GM18502 (cell line): ENCODE measurements at regions not wholly inside any gene's neighbourhood (a gene's known extent, or its start where the extent isn't known, plus 50 kb on each side); places are given as distances from the start of the nearest gene placed in this dataset.

Experiments used
- ATAC-seq: cut with Tn5 transposase; IDR thresholded peaks from one replicate; pipeline ENCODE4 v1.9.1; 2021; ENCODE audit warnings: mild to moderate bottlenecking; ENCODE audit not compliant: unreplicated experiment, poor library complexity

DNA sequence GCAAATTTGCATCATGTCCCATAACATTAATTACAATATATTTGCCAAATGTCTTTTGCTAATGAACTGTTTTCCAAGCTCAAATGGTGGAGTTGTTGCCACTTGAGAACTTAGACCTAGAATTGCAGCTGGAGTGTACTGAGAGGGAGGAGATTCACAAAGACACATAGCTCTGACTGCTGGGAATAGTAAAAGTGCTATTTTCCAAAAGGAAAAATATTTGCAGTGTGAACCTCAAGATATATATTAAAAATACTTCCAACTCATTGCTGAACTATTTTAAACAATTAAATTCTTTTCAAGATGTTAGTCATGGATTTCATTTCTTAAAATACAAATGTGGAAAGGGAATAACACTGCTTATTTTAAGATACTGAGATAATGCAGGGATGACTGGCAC is 666.8 kb upstream of the ARPP21 start:
- ATAC-seq, result no peak

- ATAC-seq, result no peak
Measured at GRCh38 chr3:34973586-34973985, 665.7 kb upstream of the ARPP21 start.

DNA sequence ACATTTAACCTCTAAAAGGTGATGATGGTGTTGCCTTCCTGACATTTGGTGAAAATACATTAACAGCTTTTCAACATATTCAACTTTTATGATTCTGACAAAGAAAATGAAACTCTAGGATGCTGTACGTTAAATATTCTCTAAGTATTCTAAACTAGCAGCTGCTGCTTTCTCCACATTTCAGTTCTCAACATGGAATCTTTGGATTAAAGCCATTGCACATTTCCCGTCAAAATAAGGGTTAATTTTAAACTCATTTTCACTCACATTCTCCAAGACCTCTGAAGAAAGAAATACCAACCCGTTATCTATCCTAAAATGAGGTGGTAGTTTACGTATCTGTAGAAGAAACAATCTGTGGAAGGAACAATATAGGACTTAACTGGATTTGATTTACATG is 655.7 kb upstream of the ARPP21 start:
- no peak for ATAC-seq

DNA sequence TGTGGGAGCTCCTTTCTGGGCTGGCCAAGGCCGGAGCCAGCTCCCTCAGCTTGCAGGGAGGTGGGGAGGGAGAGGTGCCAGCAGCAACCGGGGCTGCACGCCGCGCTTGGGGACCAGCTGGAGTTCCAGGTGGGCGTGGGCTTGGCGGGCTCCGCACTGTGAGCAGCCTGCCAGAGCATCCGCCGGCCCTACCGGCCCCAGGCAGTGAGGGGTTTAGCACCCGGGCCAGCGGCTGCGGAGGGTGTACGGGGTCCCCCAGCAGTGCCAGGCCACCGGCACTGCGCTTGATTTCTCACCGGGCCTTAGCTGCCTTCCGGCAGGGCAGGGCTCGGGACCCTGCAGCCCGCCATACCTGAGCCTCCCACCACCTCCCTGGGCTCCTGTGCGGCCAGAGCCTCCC is 651.0 kb upstream of the ARPP21 start:
- no peak for ATAC-seq

GRCh38 chr3:34995796-34996430 is 643.4 kb upstream of the ARPP21 start:
- no peak for ATAC-seq

GRCh38 chr3:34998902-34999301 is 640.4 kb upstream of the ARPP21 start:
- ATAC-seq, result no peak

GRCh38 chr3:35012214-35012613 is 627.1 kb upstream of the ARPP21 start:
- ATAC-seq, result no peak

GRCh38 chr3:35028157-35028556 is 611.2 kb upstream of the ARPP21 start:
- ATAC-seq, result no peak

DNA sequence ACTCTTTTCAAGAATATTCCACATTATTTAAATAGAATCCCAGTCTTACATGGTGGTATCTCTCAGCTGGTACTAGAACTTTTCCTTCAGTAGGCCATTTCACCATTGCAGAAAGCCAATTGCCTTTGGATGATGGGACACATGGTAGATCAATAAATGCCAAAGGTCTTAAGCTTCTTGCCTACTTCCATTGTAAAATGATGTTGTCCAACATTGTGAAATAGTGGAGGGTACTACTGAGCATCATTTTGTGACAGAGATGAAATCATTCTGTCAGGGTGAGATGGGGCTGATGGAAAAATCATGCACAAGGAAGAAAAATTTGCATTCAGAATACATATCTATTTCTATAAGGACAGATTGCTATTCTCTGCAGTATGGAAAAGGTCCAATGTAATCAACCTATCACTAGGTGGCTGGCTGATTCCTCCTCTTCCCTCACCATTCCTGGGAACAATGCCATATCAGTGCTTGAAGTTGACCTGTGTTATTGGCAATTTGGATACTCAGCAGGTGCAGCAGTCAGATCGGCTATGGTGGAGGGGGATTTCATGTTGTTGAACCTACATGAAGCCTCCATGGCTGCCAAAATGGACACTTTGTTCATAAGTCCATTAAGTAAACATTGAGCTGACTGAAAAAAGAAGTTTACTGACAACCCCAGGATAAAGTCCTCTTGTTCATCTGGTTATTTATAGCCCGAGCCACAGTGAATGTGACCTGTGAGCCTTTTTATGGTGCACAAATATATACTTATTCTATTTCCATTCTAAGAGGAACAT is 596.9 kb upstream of the ARPP21 start:
- ATAC-seq, result no peak

DNA sequence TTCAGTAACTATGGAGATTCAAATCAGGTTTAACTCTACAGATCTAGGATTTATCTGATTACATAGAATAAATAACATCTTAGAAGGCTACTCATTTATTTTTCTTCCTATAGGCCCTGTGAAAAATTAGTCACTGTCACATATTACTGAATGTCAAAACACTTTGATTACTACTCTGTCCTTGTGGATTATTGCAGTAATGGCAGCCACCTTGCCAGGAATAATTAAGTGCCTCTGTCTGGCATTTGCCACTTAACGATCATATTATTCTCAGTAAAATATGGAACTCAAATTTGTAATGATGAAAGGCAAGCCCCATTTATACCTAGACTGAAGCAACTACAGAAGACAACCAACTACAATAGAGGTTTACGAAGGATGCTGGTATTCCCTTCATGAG is 596.3 kb upstream of the ARPP21 start:
- ATAC-seq, result no peak

GRCh38 chr3:35044190-35044589 is 595.1 kb upstream of the ARPP21 start:
- no peak for ATAC-seq

DNA sequence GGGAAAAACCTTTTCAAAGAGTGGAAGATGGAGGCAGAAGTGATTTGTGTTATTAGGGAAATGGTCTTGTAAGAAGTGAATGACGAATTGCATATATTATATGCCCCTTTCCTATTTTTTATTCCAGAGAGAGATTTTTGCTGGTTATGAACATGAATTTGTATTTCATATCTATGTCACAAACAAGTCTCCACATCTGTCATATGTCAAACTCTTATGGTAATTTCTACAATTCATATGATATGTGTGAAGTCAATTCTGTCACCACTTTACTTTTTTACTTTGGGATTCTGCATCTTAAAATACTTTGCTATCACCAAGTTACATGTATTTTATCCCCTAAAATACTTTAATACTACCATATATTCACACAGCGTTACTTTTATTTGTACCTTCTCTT is 594.2 kb upstream of the ARPP21 start:
- no peak for ATAC-seq

GRCh38 chr3:35064761-35065160 is 574.6 kb upstream of the ARPP21 start:
- no peak for ATAC-seq

- ATAC-seq, result no peak
Measured at GRCh38 chr3:35065891-35066290, 573.4 kb upstream of the ARPP21 start.

- ATAC-seq, result no peak
Measured at GRCh38 chr3:35067750-35068149, 571.6 kb upstream of the ARPP21 start.

DNA sequence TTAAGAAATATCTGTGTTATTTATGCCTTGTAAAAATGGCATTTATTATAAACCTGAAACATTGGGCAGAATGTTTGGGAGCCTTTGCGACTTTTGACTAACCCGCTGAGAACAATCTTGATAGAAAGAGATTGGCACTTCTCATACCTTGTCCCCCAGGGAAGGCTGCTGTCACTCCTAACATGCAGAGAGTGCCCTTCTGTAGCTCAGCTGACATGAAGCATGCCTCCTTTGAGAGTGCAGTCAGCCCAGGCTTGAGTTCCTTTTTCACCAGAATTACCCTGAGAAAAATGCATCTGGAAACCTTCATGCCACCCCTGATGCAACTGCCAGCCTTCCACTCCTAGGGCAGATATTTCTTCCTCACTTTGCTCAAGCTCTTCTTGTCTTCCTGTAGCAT is 569.2 kb upstream of the ARPP21 start:
- ATAC-seq, result no peak

DNA sequence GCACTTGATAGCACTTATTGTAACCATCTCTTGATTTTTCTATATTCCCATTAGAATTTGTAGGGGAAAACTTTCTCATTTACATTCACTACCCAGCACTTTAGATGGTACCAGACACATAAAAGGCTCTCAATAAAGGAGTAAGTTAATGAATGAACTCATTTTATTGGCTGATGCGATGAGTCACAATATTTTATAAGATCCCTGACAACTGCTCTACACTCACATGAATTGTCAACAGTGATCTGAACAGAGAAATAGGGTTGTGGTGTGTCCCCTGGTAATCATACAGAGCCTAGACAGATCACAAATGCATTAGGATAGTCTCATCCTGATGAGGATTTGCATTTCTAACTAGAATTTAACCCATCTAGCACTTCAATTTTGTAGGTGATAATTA is 567.6 kb upstream of the ARPP21 start:
- ATAC-seq, result no peak

DNA sequence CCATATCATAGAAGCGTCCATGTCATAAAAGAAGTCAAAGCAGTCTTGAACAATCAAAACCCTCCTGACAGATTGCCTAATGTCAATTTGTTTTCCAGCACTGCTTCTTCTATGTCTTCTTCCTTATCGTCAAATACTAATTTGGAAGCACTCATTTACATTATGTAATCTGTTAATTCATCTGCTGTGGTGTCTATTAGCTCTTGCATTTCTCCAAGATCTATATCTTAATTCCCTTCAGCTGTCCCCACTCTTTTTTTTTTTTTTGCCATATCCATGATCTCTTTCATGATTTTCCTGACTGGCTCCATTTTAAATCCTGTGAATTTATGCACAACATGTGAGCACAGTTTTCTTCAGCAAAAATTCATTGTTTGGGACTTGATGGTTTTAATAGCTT is 560.5 kb upstream of the ARPP21 start:
- no peak for ATAC-seq

DNA sequence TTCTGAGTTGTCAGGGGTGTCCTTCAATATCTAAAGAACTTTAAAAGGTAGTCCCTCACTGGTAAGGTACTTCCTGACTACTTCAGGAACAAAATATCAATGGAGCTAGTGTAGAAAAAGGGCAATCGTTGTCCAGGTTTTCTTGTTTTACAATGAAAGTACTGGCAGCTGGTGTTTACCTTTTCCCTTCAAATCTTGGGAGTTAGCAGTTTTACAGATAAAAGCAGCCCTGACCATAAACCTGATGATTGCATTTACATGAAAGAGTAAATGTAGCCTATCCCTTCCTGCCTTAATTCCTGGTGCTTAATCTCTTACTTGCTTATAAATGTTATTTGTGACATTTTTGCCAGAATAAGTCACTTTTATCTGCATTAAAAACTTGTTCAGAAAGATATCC is 559.9 kb upstream of the ARPP21 start:
- ATAC-seq, result no peak

DNA sequence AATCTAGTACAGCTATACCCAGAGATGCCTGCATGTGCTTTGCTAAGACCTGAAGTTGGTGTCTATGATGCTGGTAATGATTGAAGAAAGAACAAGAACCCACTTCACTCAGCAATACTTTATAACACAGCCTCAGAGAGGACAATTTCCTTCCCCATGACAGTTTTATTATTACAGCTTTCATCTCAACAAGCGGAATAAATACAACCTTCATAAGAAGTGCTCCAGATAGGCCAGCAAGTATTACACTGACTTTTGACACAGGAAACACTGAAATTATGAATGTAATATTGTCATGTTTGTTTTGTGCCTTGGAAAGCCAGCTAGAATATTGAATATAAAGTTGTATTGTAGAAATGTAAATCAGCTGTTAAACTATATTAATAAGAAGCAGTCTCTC is 557.4 kb upstream of the ARPP21 start:
- no peak for ATAC-seq

GRCh38 chr3:35088943-35089342 is 550.4 kb upstream of the ARPP21 start:
- ATAC-seq, result no peak

GRCh38 chr3:35114686-35115085 is 524.6 kb upstream of the ARPP21 start:
- no peak for ATAC-seq
